HG03139 (cell line): ENCODE measurements at regions not wholly inside any gene's neighbourhood (a gene's known extent, or its start where the extent isn't known, plus 50 kb on each side); places are given as distances from the start of the nearest gene placed in this dataset.

Source experiments
- ATAC-seq: cut with Tn5 transposase; IDR thresholded peaks from one replicate; pipeline ENCODE4 v1.9.1; 2021; ENCODE audit not compliant: unreplicated experiment

GRCh38 chr9:108022246-108022935 is 532.8 kb upstream of the KLF4 start:
- no peak for ATAC-seq

GRCh38 chr9:108021096-108021710 is 531.6 kb upstream of the KLF4 start:
- ATAC-seq: no peak

- ATAC-seq: no peak
Observed at GRCh38 chr9:108019821-108020220, 530.3 kb upstream of the KLF4 start.

GRCh38 chr9:108017671-108018070 is 528.1 kb upstream of the KLF4 start:
- ATAC-seq: no peak

GRCh38 chr9:108016446-108016845 is 526.9 kb upstream of the KLF4 start:
- no peak for ATAC-seq

- ATAC-seq: no peak
Observed at GRCh38 chr9:108015690-108016089, 526.1 kb upstream of the KLF4 start.

- no peak for ATAC-seq
Observed at GRCh38 chr9:108014353-108014752, 524.8 kb upstream of the KLF4 start.

GRCh38 chr9:108012886-108013665 is 523.5 kb upstream of the KLF4 start:
- no peak for ATAC-seq

- ATAC-seq: no peak
Observed at GRCh38 chr9:108012405-108012804, 522.8 kb upstream of the KLF4 start.

- no peak for ATAC-seq
Observed at GRCh38 chr9:108003526-108003925, 514.0 kb upstream of the KLF4 start.

- ATAC-seq: no peak
Observed at GRCh38 chr9:108002371-108002956, 512.9 kb upstream of the KLF4 start.

GRCh38 chr9:108001237-108001636 is 511.7 kb upstream of the KLF4 start:
- ATAC-seq: no peak

GRCh38 chr9:107999890-108000289 is 510.3 kb upstream of the KLF4 start:
- no peak for ATAC-seq

- no peak for ATAC-seq
Observed at GRCh38 chr9:107999011-107999410, 509.4 kb upstream of the KLF4 start.

- ATAC-seq: no peak
Observed at GRCh38 chr9:107994648-107995047, 505.1 kb upstream of the KLF4 start.

- ATAC-seq: no peak
Observed at GRCh38 chr9:107992271-107992670, 502.7 kb upstream of the KLF4 start.

- no peak for ATAC-seq
Observed at GRCh38 chr9:107991581-107991980, 502.0 kb upstream of the KLF4 start.

- ATAC-seq: no peak
Observed at GRCh38 chr9:107989544-107989943, 500.0 kb upstream of the KLF4 start.

- ATAC-seq: no peak
Observed at GRCh38 chr9:107989099-107989498, 499.5 kb upstream of the KLF4 start.

- no peak for ATAC-seq
Observed at GRCh38 chr9:107984956-107985355, 495.4 kb upstream of the KLF4 start.

GRCh38 chr9:107983762-107984161 is 494.2 kb upstream of the KLF4 start:
- no peak for ATAC-seq

GRCh38 chr9:107983181-107983603 is 493.6 kb upstream of the KLF4 start:
- ATAC-seq: no peak
